PFSK-1 (cell line): ENCODE measurements at regions not wholly inside any gene's neighbourhood (a gene's known extent, or its start where the extent isn't known, plus 50 kb on each side); places are given as distances from the start of the nearest gene placed in this dataset.

Source experiments
- POLR2AphosphoS5 ChIP-seq: IDR thresholded peaks from 2 replicates; pipeline ENCODE4 v1.6.1; 2012; ENCODE audit warnings: low read depth, mild to moderate bottlenecking, control low read depth, low read length, moderate library complexity
- REST ChIP-seq, 2 experiments: IDR thresholded peaks; 2 replicates each; pipeline versions ENCODE4 v1.6.1 to v1.8.0; 2011 to 2012; ENCODE audit warnings: low read depth in 2 of 2, low read length in 2 of 2, control low read depth in 1 of 2, inconsistent platforms in 1 of 2, mild to moderate bottlenecking in 1 of 2, moderate library complexity in 1 of 2; ENCODE audit not compliant: insufficient read depth in 1 of 2
- SIN3A ChIP-seq: IDR thresholded peaks from 2 replicates; pipeline ENCODE4 v1.6.1; 2012; ENCODE audit warnings: mild to moderate bottlenecking, low read length, moderate library complexity, borderline replicate concordance; ENCODE audit not compliant: insufficient read depth

GRCh38 chr13:30821421-30821820 lies 84.7 kb upstream of the MEDAG start:
- TF ChIP-seq SIN3A (no peak), REST (IDR thresholded peaks at IDR 0.05; ENCODE audit: insufficient read depth in 1 of 2, low read depth in 2 of 2, low read length in 2 of 2) (no peak), POLR2AphosphoS5 (no peak)
